ENCODE measurements at regions not wholly inside any gene's neighbourhood (a gene's known extent, or its start where the extent isn't known, plus 50 kb on each side); places are given as distances from the start of the nearest gene placed in this dataset.
"Not testable (repeated sequence)": the region's sequence is repeated elsewhere in the genome, so short reads cannot be mapped to it uniquely, and the experiment has no call there.

- DNase-seq (ENCODE audit: low read depth, low spot score), result no peak
These were observed 138.0 kb upstream of the DNAH14 start for GRCh38 chr1:224791362-224791941.

- no peak for DNase-seq (ENCODE audit: low read depth, low spot score)
These were observed 133.9 kb upstream of the DNAH14 start for GRCh38 chr1:224795591-224795990.

- DNase-seq (ENCODE audit: low read depth, low spot score), result no peak
These were observed 130.4 kb upstream of the DNAH14 start for GRCh38 chr1:224799083-224799482.

GRCh38 chr1:224800486-224801119, 128.9 kb upstream of the DNAH14 start:
- no peak for DNase-seq (ENCODE audit: low read depth, low spot score)

- no peak for DNase-seq (ENCODE audit: low read depth, low spot score)
These were observed 127.5 kb upstream of the DNAH14 start for GRCh38 chr1:224801844-224802490.

GRCh38 chr1:224802617-224803016, 126.9 kb upstream of the DNAH14 start:
- no peak for DNase-seq (ENCODE audit: low read depth, low spot score)

- DNase-seq (ENCODE audit: low read depth, low spot score), result no peak
These were observed 125.3 kb upstream of the DNAH14 start for GRCh38 chr1:224804220-224804619.

- DNase-seq (ENCODE audit: low read depth, low spot score), result no peak
These were observed 123.6 kb upstream of the DNAH14 start for GRCh38 chr1:224805889-224806288.

GRCh38 chr1:224809137-224809536, 120.3 kb upstream of the DNAH14 start:
- DNase-seq (ENCODE audit: low read depth, low spot score), result no peak

- no peak for DNase-seq (ENCODE audit: low read depth, low spot score)
These were observed 119.9 kb upstream of the DNAH14 start for GRCh38 chr1:224809613-224810012.

GRCh38 chr1:224811564-224811963, 117.9 kb upstream of the DNAH14 start:
- DNase-seq (ENCODE audit: low read depth, low spot score), result no peak

GRCh38 chr1:224815647-224816046, 113.8 kb upstream of the DNAH14 start:
- no peak for DNase-seq (ENCODE audit: low read depth, low spot score)

GRCh38 chr1:224816062-224816461, 113.4 kb upstream of the DNAH14 start:
- DNase-seq (ENCODE audit: low read depth, low spot score), result no peak

GRCh38 chr1:224817382-224817781, 112.1 kb upstream of the DNAH14 start:
- DNase-seq (ENCODE audit: low read depth, low spot score), result no peak

GRCh38 chr1:224819861-224820260, 109.6 kb upstream of the DNAH14 start:
- no peak for DNase-seq (ENCODE audit: low read depth, low spot score)

- DNase-seq (ENCODE audit: low read depth, low spot score), result no peak
These were observed 109.1 kb upstream of the DNAH14 start for GRCh38 chr1:224820341-224820740.

- DNase-seq (ENCODE audit: low read depth, low spot score), result not testable (repeated sequence)
These were observed 107.7 kb upstream of the DNAH14 start for GRCh38 chr1:224821751-224822150.

GRCh38 chr1:224825525-224826000, 103.9 kb upstream of the DNAH14 start:
- DNase-seq (ENCODE audit: low read depth, low spot score), result no peak

GRCh38 chr1:224828691-224829090, 100.8 kb upstream of the DNAH14 start:
- DNase-seq (ENCODE audit: low read depth, low spot score), result no peak

GRCh38 chr1:224831501-224831900, 98.0 kb upstream of the DNAH14 start:
- no peak for DNase-seq (ENCODE audit: low read depth, low spot score)

GRCh38 chr1:224839648-224840300, 89.7 kb upstream of the DNAH14 start:
- not testable (repeated sequence) for DNase-seq (ENCODE audit: low read depth, low spot score)

- DNase-seq (ENCODE audit: low read depth, low spot score), result not testable (repeated sequence)
These were observed 87.7 kb upstream of the DNAH14 start for GRCh38 chr1:224841803-224842202.
